Duodenal mucosa (tissue), 2 donors: ENCODE measurements at regions not wholly inside any gene's neighbourhood (a gene's known extent, or its start where the extent isn't known, plus 50 kb on each side); places are given as distances from the start of the nearest gene placed in this dataset.

Source experiments
- H3K27ac ChIP-seq: one replicate; pipeline ENCODE4 v1.7.0; 2013; ENCODE audit warnings: low read depth, low read length
- H3K27me3 ChIP-seq, 2 donors: one replicate each; pipeline ENCODE4 v1.7.0; 2013; ENCODE audit warnings: low read length in 2 of 2, control low read depth in 1 of 2; ENCODE audit not compliant: insufficient read depth in 2 of 2, control insufficient read depth in 1 of 2
- H3K36me3 ChIP-seq, 2 donors: one replicate each; pipeline ENCODE4 v1.7.0; 2013; ENCODE audit warnings: low read length in 2 of 2, control low read depth in 1 of 2; ENCODE audit not compliant: insufficient read depth in 2 of 2, control insufficient read depth in 1 of 2
- H3K4me1 ChIP-seq, 2 donors: one replicate each; pipeline ENCODE4 v1.7.0; 2013; ENCODE audit warnings: low read length in 2 of 2, control low read depth in 1 of 2; ENCODE audit not compliant: insufficient read depth in 2 of 2, control insufficient read depth in 1 of 2
- H3K4me3 ChIP-seq, 2 donors: one replicate each; pipeline ENCODE4 v1.7.0; 2013; ENCODE audit warnings: low read length in 2 of 2, low read depth in 1 of 2
- H3K9ac ChIP-seq, 2 donors: one replicate each; pipeline ENCODE4 v1.7.0; 2013; ENCODE audit warnings: low read length in 2 of 2, low read depth in 1 of 2
- H3K9me3 ChIP-seq, 2 donors: one replicate each; pipeline ENCODE4 v1.7.0; 2013; ENCODE audit warnings: low read length in 2 of 2, control low read depth in 1 of 2; ENCODE audit not compliant: control insufficient read depth in 1 of 2

- H3K27ac ChIP-seq = no peak overlapping the region
- no peaks in the 10 kb centered on the region for H3K36me3 ChIP-seq
- no peaks in the 10 kb centered on the region for H3K9me3 ChIP-seq
- H3K4me3 ChIP-seq = no peak overlapping the region
- no peaks in the 10 kb centered on the region for H3K27me3 ChIP-seq
- H3K9ac ChIP-seq = no peak overlapping the region
- H3K4me1 ChIP-seq = no peaks in the 10 kb centered on the region
These were observed 62.7 kb upstream of the IGFBP3 start for GRCh38 chr7:45983720-45984255.

GRCh38 chr7:45982907-45983719 lies 62.0 kb upstream of the IGFBP3 start:
- no peaks in the 10 kb centered on the region for H3K36me3 ChIP-seq
- H3K4me3 ChIP-seq = no peak overlapping the region
- H3K9ac ChIP-seq = no peak overlapping the region
- H3K4me1 ChIP-seq = peaks cover 0 to 6% of the 10 kb centered on the region in 2 donors
- H3K9me3 ChIP-seq = no peaks in the 10 kb centered on the region
- H3K27ac ChIP-seq = no peak overlapping the region
- H3K27me3 ChIP-seq = no peaks in the 10 kb centered on the region

GRCh38 chr7:45982132-45982531 lies 61.1 kb upstream of the IGFBP3 start:
- Histone ChIP-seq H3K9me3 (no peaks in the 10 kb centered on the region), H3K4me1 (peaks cover 4 to 6% of the 10 kb centered on the region in 2 donors), H3K36me3 (no peaks in the 10 kb centered on the region), H3K9ac (no peak overlapping the region), H3K4me3 (no peak overlapping the region), H3K27me3 (no peaks in the 10 kb centered on the region), H3K27ac (no peak overlapping the region)

- no peaks in the 10 kb centered on the region for H3K9me3 ChIP-seq
- peaks cover 4 to 6% of the 10 kb centered on the region in 2 donors for H3K4me1 ChIP-seq
These were observed 59.9 kb upstream of the IGFBP3 start for GRCh38 chr7:45980973-45981372.

GRCh38 chr7:45980181-45980905 lies 59.3 kb upstream of the IGFBP3 start:
- Histone ChIP-seq H3K9me3 (no peaks in the 10 kb centered on the region), H3K4me1 (peaks cover 4 to 6% of the 10 kb centered on the region in 2 donors), H3K27ac (no peak overlapping the region), H3K4me3 (no peak overlapping the region), H3K36me3 (no peaks in the 10 kb centered on the region), H3K9ac (no peak overlapping the region), H3K27me3 (no peaks in the 10 kb centered on the region)

More at GRCh38 chr7:45980973-45981372, 59.9 kb upstream of the IGFBP3 start:
- H3K4me3 ChIP-seq = no peak overlapping the region
- no peak overlapping the region for H3K9ac ChIP-seq
- H3K27ac ChIP-seq = no peak overlapping the region
- H3K27me3 ChIP-seq = no peaks in the 10 kb centered on the region
- H3K36me3 ChIP-seq = no peaks in the 10 kb centered on the region

- Histone ChIP-seq H3K9ac (no peak overlapping the region), H3K27ac (no peak overlapping the region)
These were observed 58.5 kb upstream of the IGFBP3 start for GRCh38 chr7:45979275-45980180.

GRCh38 chr7:45978731-45979211 lies 57.7 kb upstream of the IGFBP3 start:
- H3K27ac ChIP-seq = no peak overlapping the region
- no peaks in the 10 kb centered on the region for H3K27me3 ChIP-seq
- no peak overlapping the region for H3K4me3 ChIP-seq
- H3K4me1 ChIP-seq = peaks cover 4 to 6% of the 10 kb centered on the region in 2 donors
- H3K9ac ChIP-seq = no peak overlapping the region
- H3K9me3 ChIP-seq = no peaks in the 10 kb centered on the region
- no peaks in the 10 kb centered on the region for H3K36me3 ChIP-seq

More at GRCh38 chr7:45979275-45980180, 58.5 kb upstream of the IGFBP3 start:
- H3K27me3 ChIP-seq = no peaks in the 10 kb centered on the region
- H3K9me3 ChIP-seq = no peaks in the 10 kb centered on the region
- H3K36me3 ChIP-seq = no peaks in the 10 kb centered on the region
- no peak overlapping the region for H3K4me3 ChIP-seq
- peaks cover 4 to 6% of the 10 kb centered on the region in 2 donors for H3K4me1 ChIP-seq

GRCh38 chr7:45978010-45978681 lies 57.1 kb upstream of the IGFBP3 start:
- Histone ChIP-seq H3K27me3 (no peaks in the 10 kb centered on the region), H3K9ac (no peak overlapping the region), H3K4me1 (peaks cover 4 to 6% of the 10 kb centered on the region in 2 donors), H3K4me3 (no peak overlapping the region), H3K36me3 (no peaks in the 10 kb centered on the region), H3K9me3 (no peaks in the 10 kb centered on the region), H3K27ac (no peak overlapping the region)

GRCh38 chr7:45977256-45977780 lies 56.2 kb upstream of the IGFBP3 start:
- no peaks in the 10 kb centered on the region for H3K9me3 ChIP-seq
- H3K9ac ChIP-seq = no peak overlapping the region
- peaks cover 6 to 11% of the 10 kb centered on the region in 2 donors for H3K4me1 ChIP-seq
- no peak overlapping the region for H3K4me3 ChIP-seq
- H3K36me3 ChIP-seq = no peaks in the 10 kb centered on the region
- H3K27me3 ChIP-seq = no peaks in the 10 kb centered on the region
- H3K27ac ChIP-seq = no peak overlapping the region
